ENCODE measurements at regions not wholly inside any gene's neighbourhood (a gene's known extent, or its start where the extent isn't known, plus 50 kb on each side); places are given as distances from the start of the nearest gene placed in this dataset.

DNA sequence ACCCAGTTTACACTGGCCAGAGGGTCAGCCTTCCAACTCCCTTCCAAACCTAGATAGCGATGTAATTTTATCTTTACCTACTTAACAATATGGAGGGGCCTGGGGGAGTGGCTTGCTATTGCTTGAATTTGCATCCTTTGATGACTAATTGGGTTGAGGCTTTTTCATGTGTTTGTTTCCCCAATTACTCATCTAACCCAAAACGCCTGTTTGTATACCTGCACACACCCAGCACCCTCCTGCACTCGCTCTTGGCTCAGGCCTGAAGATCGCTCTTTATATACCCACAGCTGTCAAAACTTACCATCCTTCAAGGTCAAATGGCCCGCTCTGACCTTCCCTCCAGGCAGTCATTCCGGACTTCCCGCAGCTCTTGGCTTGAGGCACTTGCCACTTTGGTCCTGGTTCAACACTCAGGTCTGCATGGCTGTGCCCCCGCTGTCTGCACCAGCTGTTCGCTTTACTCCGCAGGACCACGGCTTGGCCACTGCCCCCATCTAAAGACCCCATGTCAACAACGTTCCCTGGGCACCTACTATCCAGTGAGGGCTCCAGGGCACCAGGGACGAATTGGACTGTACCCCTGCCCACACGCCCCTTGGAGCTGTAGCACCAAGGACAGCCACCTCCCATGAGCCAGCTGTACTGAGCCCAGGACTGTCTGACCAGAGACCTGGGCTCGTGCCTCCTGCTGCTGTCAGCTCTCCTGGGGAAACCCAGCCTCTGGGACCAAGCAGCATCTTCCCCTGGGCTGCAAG is 76.1 kb upstream of the ADAMTS2 start:
- no peak for TF ChIP-seq POLR2A (IDR thresholded peaks at IDR 0.05; ENCODE audit: low read depth, low read length)
- TF ChIP-seq POLR2AphosphoS5 (IDR thresholded peaks at IDR 0.05; ENCODE audit: low read depth, low read length): no peak
